Stomach (tissue), 8 donors: ENCODE measurements at regions not wholly inside any gene's neighbourhood (a gene's known extent, or its start where the extent isn't known, plus 50 kb on each side); places are given as distances from the start of the nearest gene placed in this dataset.

Source experiments
- DNase-seq, 2 donors: peaks; one replicate each; pipeline versions ENCODE4 v3.0.0 to v3.0.0-alpha.2; 2013 to 2019
- H3K27ac ChIP-seq, 5 donors: fragments of 200-600 bp in 4 of 5; sonication (generic) in 4 of 5; one replicate each; pipeline ENCODE4 v1.5.1; 2013 to 2019; ENCODE audit warnings: mild to moderate bottlenecking in 1 of 5, moderate library complexity in 1 of 5
- H3K27me3 ChIP-seq, 3 donors: fragments of 200-600 bp; sonication (generic); one replicate each; pipeline ENCODE4 v1.5.1; 2017 to 2019; ENCODE audit warnings: mixed run types in 1 of 3
- H3K36me3 ChIP-seq, 4 donors: fragments of 200-600 bp; sonication (generic); 1 replicate in 3 of 4; 2 replicates in 1 of 4; pipeline ENCODE4 v1.5.1; 2016 to 2019
- H3K4me1 ChIP-seq, 4 donors: fragments of 200-600 bp; sonication (generic); one replicate each; pipeline ENCODE4 v1.5.1; 2016 to 2019
- H3K4me3 ChIP-seq, 4 donors: fragments of 200-600 bp; sonication (generic) in 3 of 4; one replicate each; pipeline ENCODE4 v1.5.1; 2016 to 2019; ENCODE audit warnings: mild to moderate bottlenecking in 1 of 4
- H3K9me3 ChIP-seq, 4 donors: fragments of 200-600 bp; sonication (generic); one replicate each; pipeline ENCODE4 v1.5.1; 2016 to 2019
- CTCF ChIP-seq, 7 experiments: fragments of 450-650 bp in 4 of 7; fragments of 200-600 bp in 3 of 7; sonication (generic) in 3 of 7; IDR thresholded peaks; one replicate each; pipeline ENCODE4 v1.5.1; 2016 to 2019; ENCODE audit warnings: antibody characterized with exemption in 7 of 7, control low read depth in 2 of 7, mild to moderate bottlenecking in 1 of 7
- EP300 ChIP-seq: sonication (generic); formaldehyde crosslinking; IDR thresholded peaks from one replicate; pipeline ENCODE4 v1.6.1; 2017; ENCODE audit warnings: antibody characterized with exemption
- POLR2A ChIP-seq, 4 donors: fragments of 450-650 bp; IDR thresholded peaks; one replicate each; pipeline ENCODE4 v1.6.1; 2016; ENCODE audit warnings: antibody characterized with exemption in 4 of 4, control low read depth in 2 of 4, mild to moderate bottlenecking in 1 of 4, moderate library complexity in 1 of 4
- POLR2AphosphoS5 ChIP-seq, 3 donors: sonication (generic); formaldehyde crosslinking; IDR thresholded peaks; one replicate each; pipeline ENCODE4 v1.6.1; 2016; ENCODE audit warnings: antibody characterized with exemption in 3 of 3
- WGBS, 5 donors: extraction: QIAGEN DNeasy Blood & Tissue Kit in 3 of 5; methylation state at CpG; one replicate each; pipeline versions ENCODE4 v1.1.5 to v1.1.7; 2013 to 2018; 5-methylcytosine and 5-hydroxymethylcytosine counted together
- intact Hi-C: fragments of 100-400 bp; cut with DNase I; formaldehyde crosslinking; loops from one replicate; pipeline ENCODE4 v1.15.1; 2023; ENCODE audit warnings: low total_unique reads
- donor health status: healthy with polysubstance abuse.
- donor health status: Bipolar disorder and iron deficiency.
- donor health status: healthy.

GRCh38 chr16:6958184-6958583 lies 374.5 kb upstream of the RBFOX1 start:
- H3K4me1 ChIP-seq: no peaks in the 10 kb centered on the region
- peaks cover 0 to 4% (median 0%) of the 10 kb centered on the region in 3 donors for H3K27me3 ChIP-seq
- 84 to 91% (median 89%) methylated on average over 8 of the region's 8 CpGs for WGBS, 5 donors
- no peak for DNase-seq
- TF ChIP-seq CTCF (IDR thresholded peaks at IDR 0.05) (no peak), POLR2AphosphoS5 (IDR thresholded peaks at IDR 0.05) (no peak), EP300 (no peak), POLR2A (IDR thresholded peaks at IDR 0.05) (no peak)
- H3K9me3 ChIP-seq: peaks cover 0 to 8% (median 3%) of the 10 kb centered on the region in 4 donors
- H3K4me3 ChIP-seq: no peak overlapping the region
- intact Hi-C loops: no loop called here
- H3K36me3 ChIP-seq: no peaks in the 10 kb centered on the region
- H3K27ac ChIP-seq: no peak overlapping the region

- peaks cover 0 to 10% (median 4%) of the 10 kb centered on the region in 4 donors for H3K9me3 ChIP-seq
- TF ChIP-seq POLR2A (IDR thresholded peaks at IDR 0.05) (no peak), CTCF (IDR thresholded peaks at IDR 0.05) (no peak), POLR2AphosphoS5 (IDR thresholded peaks at IDR 0.05) (no peak), EP300 (no peak)
- intact Hi-C loops: no loop called here
- 50 to 67% (median 57%) methylated on average over 4 of the region's 4 CpGs for WGBS, 5 donors
- H3K4me1 ChIP-seq: no peaks in the 10 kb centered on the region
- no peak overlapping the region for H3K27ac ChIP-seq
- H3K36me3 ChIP-seq: no peaks in the 10 kb centered on the region
- no peak overlapping the region for H3K4me3 ChIP-seq
- peaks cover 0 to 4% (median 0%) of the 10 kb centered on the region in 3 donors for H3K27me3 ChIP-seq
- no peak for DNase-seq
Observed at GRCh38 chr16:6957681-6958080, 375.0 kb upstream of the RBFOX1 start.

GRCh38 chr16:6956511-6956910 lies 376.1 kb upstream of the RBFOX1 start:
- Histone ChIP-seq H3K9me3 (peaks cover 0 to 14% (median 4%) of the 10 kb centered on the region in 4 donors), H3K36me3 (no peaks in the 10 kb centered on the region), H3K4me1 (no peaks in the 10 kb centered on the region), H3K27ac (no peak overlapping the region), H3K4me3 (no peak overlapping the region), H3K27me3 (peaks cover 0 to 4% (median 0%) of the 10 kb centered on the region in 3 donors)
- no peak for DNase-seq
- intact Hi-C loops: no loop called here
- no peak for TF ChIP-seq CTCF (IDR thresholded peaks at IDR 0.05)
- TF ChIP-seq EP300: no peak
- TF ChIP-seq POLR2AphosphoS5 (IDR thresholded peaks at IDR 0.05): no peak
- TF ChIP-seq POLR2A (IDR thresholded peaks at IDR 0.05): no peak
- WGBS, 5 donors: 86 to 93% (median 89%) methylated on average over 3 of the region's 3 CpGs

- WGBS, 5 donors: 55 to 80% (median 60%) methylated on average over 3 of the region's 3 CpGs
- Histone ChIP-seq H3K27ac (no peak overlapping the region), H3K9me3 (peaks cover 0 to 14% (median 0%) of the 10 kb centered on the region in 4 donors), H3K4me1 (no peaks in the 10 kb centered on the region), H3K27me3 (peaks cover 0 to 4% (median 0%) of the 10 kb centered on the region in 3 donors), H3K36me3 (no peaks in the 10 kb centered on the region), H3K4me3 (no peak overlapping the region)
- no peak for TF ChIP-seq EP300
- no peak for TF ChIP-seq POLR2A (IDR thresholded peaks at IDR 0.05)
- no peak for TF ChIP-seq CTCF (IDR thresholded peaks at IDR 0.05)
- TF ChIP-seq POLR2AphosphoS5 (IDR thresholded peaks at IDR 0.05): no peak
- intact Hi-C loops: no loop called here
- no peak for DNase-seq
Observed at GRCh38 chr16:6955303-6955702, 377.3 kb upstream of the RBFOX1 start.
